B cell (primary cell): ENCODE measurements at regions not wholly inside any gene's neighbourhood (a gene's known extent, or its start where the extent isn't known, plus 50 kb on each side); places are given as distances from the start of the nearest gene placed in this dataset.

Source experiments
- ATAC-seq: fragments of 200-7000 bp; cut with Tn5 transposase; one replicate; pipeline ENCODE4 v1.10.0; 2021; ENCODE audit warnings: low read depth, mild to moderate bottlenecking, moderate number of reproducible peaks, moderate library complexity
- CTCF ChIA-PET: fragments of 350-600 bp; sonication (Branson Sonifier 250); formaldehyde crosslinking; loops from one replicate; lab custom pipeline; 2021; ENCODE audit warnings: antibody characterized with exemption, inconsistent platforms; lab: Charles Lee
- POLR2A ChIA-PET: fragments of 350-600 bp; sonication (Branson Sonifier 250); formaldehyde crosslinking; loops from one replicate; lab custom pipeline; 2021; ENCODE audit warnings: antibody characterized with exemption; lab: Charles Lee
- DNase-seq: peaks from one replicate; pipeline ENCODE4 v3.0.0; 2013
- H2AFZ ChIP-seq: 2 replicates; pipeline ENCODE4 v1.6.1; 2012; ENCODE audit warnings: mild to moderate bottlenecking, low read depth, low read length; ENCODE audit not compliant: insufficient read depth, poor library complexity, severe bottlenecking
- H3K27ac ChIP-seq, 2 donors: 1 replicate in 1 of 2; 2 replicates in 1 of 2; pipeline ENCODE4 v1.5.1; 2012 to 2013; ENCODE audit warnings: low read length in 2 of 2, mild to moderate bottlenecking in 2 of 2, moderate library complexity in 1 of 2
- H3K27me3 ChIP-seq, 4 experiments: fragments of 200-600 bp in 1 of 4; sonication (generic) in 1 of 4; replicated peaks in 1 of 4; 1 replicate in 2 of 4; 2 replicates in 2 of 4; pipeline versions ENCODE4 v1.6.1 to v1.7.0; 2013 to 2016; ENCODE audit warnings: low read length in 3 of 4, mild to moderate bottlenecking in 2 of 4, mixed read lengths in 1 of 4, moderate library complexity in 1 of 4; ENCODE audit not compliant: insufficient read depth in 4 of 4, control insufficient read depth in 3 of 4; ENCODE audit errors: control extremely low read depth in 1 of 4
- H3K36me3 ChIP-seq, 2 experiments: replicated peaks in 1 of 2; 1 replicate in 1 of 2; 2 replicates in 1 of 2; pipeline versions ENCODE4 v1.6.1 to v1.7.1; 2013; ENCODE audit warnings: low read length in 1 of 2; ENCODE audit not compliant: insufficient read depth in 2 of 2, control insufficient read depth in 1 of 2; ENCODE audit errors: control extremely low read depth in 1 of 2, extremely low read depth in 1 of 2
- H3K4me1 ChIP-seq, 2 donors: fragments of 200-600 bp in 1 of 2; sonication (generic) in 1 of 2; 1 replicate in 1 of 2; 2 replicates in 1 of 2; pipeline versions ENCODE4 v1.5.1 to v1.6.1; 2013 to 2017; ENCODE audit warnings: low read length in 2 of 2; ENCODE audit not compliant: control insufficient read depth in 2 of 2, insufficient read depth in 2 of 2
- H3K4me2 ChIP-seq: replicated peaks from 2 replicates; pipeline ENCODE3; 2012; ENCODE audit warnings: mild to moderate bottlenecking, low read depth, low read length; ENCODE audit not compliant: poor library complexity, severe bottlenecking
- H3K4me3 ChIP-seq, 5 experiments: fragments of 200-600 bp in 1 of 5; sonication (generic) in 1 of 5; 1 replicate in 3 of 5; 2 replicates in 2 of 5; pipeline versions ENCODE4 v1.5.1 to v1.7.0; 2011 to 2016; ENCODE audit warnings: low read length in 4 of 5, mild to moderate bottlenecking in 4 of 5, low read depth in 2 of 5, control low read depth in 1 of 5, moderate library complexity in 1 of 5; ENCODE audit not compliant: insufficient read depth in 1 of 5; ENCODE audit errors: control extremely low read depth in 1 of 5, extremely low read depth in 1 of 5
- H3K79me2 ChIP-seq: fragments of 200-600 bp; sonication (generic); one replicate; pipeline ENCODE4 v1.6.0; 2016; ENCODE audit warnings: low read length; ENCODE audit not compliant: control insufficient read depth, insufficient read depth
- H3K9ac ChIP-seq: fragments of 200-600 bp; sonication (generic); 2 replicates; pipeline ENCODE4 v1.6.1; 2017; ENCODE audit warnings: mild to moderate bottlenecking, low read length, moderate library complexity
- H3K9me3 ChIP-seq, 3 donors: one replicate each; pipeline versions ENCODE4 v1.6.1 to v1.7.1; 2013; ENCODE audit warnings: low read length in 2 of 3; ENCODE audit not compliant: control insufficient read depth in 2 of 3, insufficient read depth in 1 of 3; ENCODE audit errors: control extremely low read depth in 1 of 3
- H4K20me1 ChIP-seq: 2 replicates; pipeline ENCODE4 v1.6.0; 2012; ENCODE audit warnings: mild to moderate bottlenecking, low read length; ENCODE audit not compliant: insufficient read depth, control insufficient read depth, poor library complexity, severe bottlenecking
- H3K27ac Mint-ChIP-seq: one replicate; pipeline ENCODE4 v1.8.0; 2021; ENCODE audit warnings: mixed read lengths
- H3K27me3 Mint-ChIP-seq: one replicate; pipeline ENCODE4 v1.8.0; 2021; ENCODE audit warnings: mixed read lengths
- H3K4me1 Mint-ChIP-seq: one replicate; pipeline ENCODE4 v1.8.0; 2021; ENCODE audit warnings: mixed read lengths
- H3K4me3 Mint-ChIP-seq: one replicate; pipeline ENCODE4 v1.8.0; 2021; ENCODE audit warnings: mixed read lengths
- H3K9me3 Mint-ChIP-seq: one replicate; pipeline ENCODE4 v1.8.0; 2022; ENCODE audit warnings: mixed read lengths; ENCODE audit not compliant: insufficient read depth
- EZH2 ChIP-seq: IDR thresholded peaks from 2 replicates; pipeline ENCODE4 v1.6.1; 2012; ENCODE audit warnings: borderline replicate concordance, low read depth, mild to moderate bottlenecking, moderate library complexity, low read length; ENCODE audit not compliant: insufficient read depth, poor library complexity, severe bottlenecking
- WGBS: methylation state at CpG from one replicate; pipeline ENCODE4 v1.1.5; 2013; ENCODE audit warnings: missing lambda C conversion rate; ENCODE audit not compliant: insufficient coverage; 5-methylcytosine and 5-hydroxymethylcytosine counted together
- intact Hi-C: fragments of 100-400 bp; cut with micrococcal nuclease; formaldehyde crosslinking; loops from one replicate; pipeline ENCODE4 v1.10.0; 2022
- TF ChIP-seq, protein P1 (sequence below): fragments of 200-600 bp; IDR thresholded peaks from one replicate; pipeline ENCODE4 v1.8.0; 2022; ENCODE audit warnings: antibody characterized with exemption, mild to moderate bottlenecking

DNA sequence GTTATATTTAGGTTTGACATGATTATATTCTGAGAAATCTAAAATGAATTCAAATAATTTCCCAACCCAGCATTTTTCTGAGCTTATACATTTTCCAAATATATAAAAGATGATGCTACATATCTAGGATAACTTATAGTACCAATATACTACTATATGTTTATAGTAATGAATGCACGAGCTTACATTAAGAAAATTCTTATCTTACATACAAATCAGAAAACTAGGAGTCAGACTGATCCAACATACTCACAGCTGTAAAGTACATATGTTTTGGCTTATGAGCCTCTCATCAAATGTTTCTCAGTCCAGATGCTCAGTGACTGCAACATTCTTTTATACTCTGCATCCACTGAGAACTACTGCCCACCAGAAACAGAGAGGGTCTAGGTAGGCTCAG lies 491.3 kb upstream of the KLF12 start:
- Histone ChIP-seq H3K4me2 (no peak overlapping the region), H3K9ac (no peak overlapping the region), H3K4me3 (no peak overlapping the region), H3K4me1 (no peaks in the 10 kb centered on the region), H3K79me2 (no peaks in the 10 kb centered on the region), H2AFZ (no peak overlapping the region), H4K20me1 (no peaks in the 10 kb centered on the region), H3K27me3 (no peaks in the 10 kb centered on the region), H3K36me3 (no peaks in the 10 kb centered on the region), H3K9me3 (no peaks in the 10 kb centered on the region), H3K27ac (no peak overlapping the region)
- POLR2A ChIA-PET = no interaction called here
- DNase-seq (no peak), ATAC-seq (no peak)
- H3K27me3 Mint-ChIP-seq = peaks cover 4% of the 10 kb centered on the region
- no peak for TF ChIP-seq EZH2
- TF ChIP-seq, protein P1, sequence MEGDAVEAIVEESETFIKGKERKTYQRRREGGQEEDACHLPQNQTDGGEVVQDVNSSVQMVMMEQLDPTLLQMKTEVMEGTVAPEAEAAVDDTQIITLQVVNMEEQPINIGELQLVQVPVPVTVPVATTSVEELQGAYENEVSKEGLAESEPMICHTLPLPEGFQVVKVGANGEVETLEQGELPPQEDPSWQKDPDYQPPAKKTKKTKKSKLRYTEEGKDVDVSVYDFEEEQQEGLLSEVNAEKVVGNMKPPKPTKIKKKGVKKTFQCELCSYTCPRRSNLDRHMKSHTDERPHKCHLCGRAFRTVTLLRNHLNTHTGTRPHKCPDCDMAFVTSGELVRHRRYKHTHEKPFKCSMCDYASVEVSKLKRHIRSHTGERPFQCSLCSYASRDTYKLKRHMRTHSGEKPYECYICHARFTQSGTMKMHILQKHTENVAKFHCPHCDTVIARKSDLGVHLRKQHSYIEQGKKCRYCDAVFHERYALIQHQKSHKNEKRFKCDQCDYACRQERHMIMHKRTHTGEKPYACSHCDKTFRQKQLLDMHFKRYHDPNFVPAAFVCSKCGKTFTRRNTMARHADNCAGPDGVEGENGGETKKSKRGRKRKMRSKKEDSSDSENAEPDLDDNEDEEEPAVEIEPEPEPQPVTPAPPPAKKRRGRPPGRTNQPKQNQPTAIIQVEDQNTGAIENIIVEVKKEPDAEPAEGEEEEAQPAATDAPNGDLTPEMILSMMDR = no peak
- peaks cover 9% of the 10 kb centered on the region for H3K9me3 Mint-ChIP-seq
- H3K27ac Mint-ChIP-seq = no peak overlapping the region
- H3K4me1 Mint-ChIP-seq = no peaks in the 10 kb centered on the region
- CTCF ChIA-PET = no interaction called here
- intact Hi-C loops = no loop called here
- no CpG with 5 or more reads among the region's 1 CpG for WGBS
- H3K4me3 Mint-ChIP-seq = no peak overlapping the region

DNA sequence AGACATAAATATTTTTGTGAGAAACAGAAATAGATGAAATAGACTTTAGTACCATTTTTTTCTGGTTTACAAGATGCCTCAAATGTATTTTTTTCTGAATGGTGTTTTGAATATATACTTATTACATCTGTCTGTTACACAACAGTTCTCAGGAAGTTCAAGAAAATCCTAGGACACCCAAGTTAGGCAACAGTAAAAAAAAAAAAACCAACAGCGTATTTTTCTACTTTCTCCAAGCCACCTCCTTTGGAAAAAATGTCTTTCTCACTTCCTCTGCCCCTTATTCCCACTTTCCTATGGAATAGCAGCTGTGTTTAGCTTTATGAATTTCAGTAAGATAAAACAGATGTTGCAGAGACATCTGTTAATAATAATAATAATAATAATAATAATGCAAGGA lies 489.6 kb upstream of the KLF12 start:
- Histone ChIP-seq H3K4me1 (no peaks in the 10 kb centered on the region), H3K9ac (no peak overlapping the region), H4K20me1 (no peaks in the 10 kb centered on the region), H2AFZ (no peak overlapping the region), H3K9me3 (no peaks in the 10 kb centered on the region), H3K27ac (no peak overlapping the region), H3K36me3 (no peaks in the 10 kb centered on the region), H3K4me3 (no peak overlapping the region), H3K4me2 (no peak overlapping the region), H3K79me2 (no peaks in the 10 kb centered on the region), H3K27me3 (no peaks in the 10 kb centered on the region)
- no CpG with 5 or more reads among the region's 1 CpG for WGBS
- intact Hi-C loops = no loop called here
- TF ChIP-seq, protein P1 = no peak
- no peak for TF ChIP-seq EZH2
- no peak overlapping the region for H3K27ac Mint-ChIP-seq
- peaks cover 4% of the 10 kb centered on the region for H3K27me3 Mint-ChIP-seq
- DNase-seq (no peak), ATAC-seq (no peak)
- H3K4me1 Mint-ChIP-seq = no peaks in the 10 kb centered on the region
- CTCF ChIA-PET = interaction anchor here (0.6 kb wide), 1 partner anchor 1702 kb away, joined by 3 read pairs; no protein-coding TSS in a partner anchor
- POLR2A ChIA-PET = no interaction called here
- H3K4me3 Mint-ChIP-seq = no peak overlapping the region
- H3K9me3 Mint-ChIP-seq = peaks cover 4% of the 10 kb centered on the region
